ENCODE measurements at regions not wholly inside any gene's neighbourhood (a gene's known extent, or its start where the extent isn't known, plus 50 kb on each side); places are given as distances from the start of the nearest gene placed in this dataset.

GRCh38 chr2:100691846-100692245, 128.1 kb upstream of the NPAS2 start:
- DNase-seq (ENCODE audit: low read depth) = no peak
- TF ChIP-seq MYC (IDR thresholded peaks at IDR 0.05; ENCODE audit: low read depth, low read length) (no peak), MAX (IDR thresholded peaks at IDR 0.05; ENCODE audit: low read depth, low read length) (no peak), CTCF (IDR thresholded peaks at IDR 0.05; ENCODE audit: low read depth, low read length) (no peak), POLR2A (IDR thresholded peaks at IDR 0.05; ENCODE audit: extremely low read depth, insufficient read length) (no peak)
- H3K4me3 ChIP-seq (ENCODE audit: low read depth, low read length) = no peak overlapping the region

- no peak for DNase-seq (ENCODE audit: low read depth)
- TF ChIP-seq CTCF (IDR thresholded peaks at IDR 0.05; ENCODE audit: low read depth, low read length) = no peak
- no peak for TF ChIP-seq MAX (IDR thresholded peaks at IDR 0.05; ENCODE audit: low read depth, low read length)
- no peak for TF ChIP-seq POLR2A (IDR thresholded peaks at IDR 0.05; ENCODE audit: extremely low read depth, insufficient read length)
- TF ChIP-seq MYC (IDR thresholded peaks at IDR 0.05; ENCODE audit: low read depth, low read length) = no peak
- no peak overlapping the region for H3K4me3 ChIP-seq (ENCODE audit: low read depth, low read length)
These were observed 127.6 kb upstream of the NPAS2 start for GRCh38 chr2:100692381-100692780.

GRCh38 chr2:100692906-100693305, 127.0 kb upstream of the NPAS2 start:
- no peak for TF ChIP-seq MYC (IDR thresholded peaks at IDR 0.05; ENCODE audit: low read depth, low read length)
- TF ChIP-seq POLR2A (IDR thresholded peaks at IDR 0.05; ENCODE audit: extremely low read depth, insufficient read length) = no peak
- TF ChIP-seq CTCF (IDR thresholded peaks at IDR 0.05; ENCODE audit: low read depth, low read length) = no peak
- TF ChIP-seq MAX (IDR thresholded peaks at IDR 0.05; ENCODE audit: low read depth, low read length) = no peak
- no peak for DNase-seq (ENCODE audit: low read depth)
- H3K4me3 ChIP-seq (ENCODE audit: low read depth, low read length) = no peak overlapping the region

GRCh38 chr2:100699131-100699530, 120.8 kb upstream of the NPAS2 start:
- no peak for TF ChIP-seq MYC (IDR thresholded peaks at IDR 0.05; ENCODE audit: low read depth, low read length)
- TF ChIP-seq POLR2A (IDR thresholded peaks at IDR 0.05; ENCODE audit: extremely low read depth, insufficient read length) = no peak
- TF ChIP-seq CTCF (IDR thresholded peaks at IDR 0.05; ENCODE audit: low read depth, low read length) = no peak
- no peak for TF ChIP-seq MAX (IDR thresholded peaks at IDR 0.05; ENCODE audit: low read depth, low read length)
- H3K4me3 ChIP-seq (ENCODE audit: low read depth, low read length) = no peak overlapping the region
- no peak for DNase-seq (ENCODE audit: low read depth)

GRCh38 chr2:100702438-100703109, 117.4 kb upstream of the NPAS2 start:
- no peak overlapping the region for H3K4me3 ChIP-seq (ENCODE audit: low read depth, low read length)
- DNase-seq (ENCODE audit: low read depth) = no peak
- no peak for TF ChIP-seq CTCF (IDR thresholded peaks at IDR 0.05; ENCODE audit: low read depth, low read length)
- TF ChIP-seq MYC (IDR thresholded peaks at IDR 0.05; ENCODE audit: low read depth, low read length) = no peak
- TF ChIP-seq POLR2A (IDR thresholded peaks at IDR 0.05; ENCODE audit: extremely low read depth, insufficient read length) = no peak
- no peak for TF ChIP-seq MAX (IDR thresholded peaks at IDR 0.05; ENCODE audit: low read depth, low read length)

Data from NB4 (cell line).